ENCODE measurements at regions not wholly inside any gene's neighbourhood (a gene's known extent, or its start where the extent isn't known, plus 50 kb on each side); places are given as distances from the start of the nearest gene placed in this dataset.

- no peaks in the 10 kb centered on the region for H3K9me3 ChIP-seq
- no peaks in the 10 kb centered on the region for H3K27me3 ChIP-seq
- intact Hi-C loops (cut with DNase I) = no loop called here
- no peak overlapping the region for H3K4me3 ChIP-seq (replicated peaks in 1 of 3)
- no peak for TF ChIP-seq CTCF (IDR thresholded peaks at IDR 0.05)
- no peak for TF ChIP-seq POLR2A (IDR thresholded peaks at IDR 0.05)
- no peaks in the 10 kb centered on the region for H3K36me3 ChIP-seq
- no peaks in the 10 kb centered on the region for H3K4me1 ChIP-seq
- 81 to 83% methylated on average over 1 of the region's 1 CpG for WGBS, 2 donors
- DNase-seq = no peak
- no peak overlapping the region for H3K27ac ChIP-seq
Observed at GRCh38 chr3:106114220-106114619, 245.4 kb upstream of the CBLB start.

DNA sequence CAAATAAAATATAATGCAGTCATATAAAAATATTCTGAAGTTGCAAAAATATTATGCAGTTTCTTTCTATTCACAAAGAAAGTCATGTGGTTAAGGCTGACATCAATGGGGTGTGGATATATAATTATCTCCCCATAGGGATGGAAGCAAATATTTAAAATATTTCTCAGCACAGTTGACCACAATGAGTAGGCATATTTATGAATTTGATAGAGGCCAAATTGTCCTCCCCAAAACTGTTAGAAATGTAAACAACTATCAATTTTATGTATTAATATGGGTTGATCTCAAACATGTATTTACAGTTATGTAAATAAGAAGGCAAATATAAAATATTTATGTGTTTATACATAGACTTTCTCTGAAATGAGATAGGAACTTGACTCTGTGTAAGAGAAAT lies 246.0 kb upstream of the CBLB start:
- no peak for DNase-seq
- H3K9me3 ChIP-seq = no peaks in the 10 kb centered on the region
- intact Hi-C loops (cut with DNase I) = no loop called here
- no peaks in the 10 kb centered on the region for H3K27me3 ChIP-seq
- H3K36me3 ChIP-seq = no peaks in the 10 kb centered on the region
- H3K4me3 ChIP-seq (replicated peaks in 1 of 3) = no peak overlapping the region
- no peaks in the 10 kb centered on the region for H3K4me1 ChIP-seq
- H3K27ac ChIP-seq = no peak overlapping the region
- TF ChIP-seq CTCF (IDR thresholded peaks at IDR 0.05) (no peak), POLR2A (IDR thresholded peaks at IDR 0.05) (no peak)

- 92 to 95% methylated on average over 2 of the region's 2 CpGs for WGBS, 2 donors
- H3K9me3 ChIP-seq = no peaks in the 10 kb centered on the region
Observed at GRCh38 chr3:106115557-106115956, 246.7 kb upstream of the CBLB start.

GRCh38 chr3:106116733-106117489 lies 248.1 kb upstream of the CBLB start:
- intact Hi-C loops (cut with DNase I) = no loop called here
- H3K9me3 ChIP-seq = no peaks in the 10 kb centered on the region
- no peak overlapping the region for H3K27ac ChIP-seq
- no peak for TF ChIP-seq POLR2A (IDR thresholded peaks at IDR 0.05)
- TF ChIP-seq CTCF (IDR thresholded peaks at IDR 0.05) = no peak
- no peak overlapping the region for H3K4me3 ChIP-seq (replicated peaks in 1 of 3)
- H3K36me3 ChIP-seq = no peaks in the 10 kb centered on the region
- 94 to 96% methylated on average over 7 of the region's 7 CpGs for WGBS, 2 donors
- no peaks in the 10 kb centered on the region for H3K27me3 ChIP-seq
- H3K4me1 ChIP-seq = no peaks in the 10 kb centered on the region
- DNase-seq = no peak

More at GRCh38 chr3:106115557-106115956, 246.7 kb upstream of the CBLB start:
- Histone ChIP-seq H3K4me1 (no peaks in the 10 kb centered on the region), H3K4me3 (replicated peaks in 1 of 3) (no peak overlapping the region), H3K27me3 (no peaks in the 10 kb centered on the region), H3K36me3 (no peaks in the 10 kb centered on the region), H3K27ac (no peak overlapping the region)
- DNase-seq = no peak
- no peak for TF ChIP-seq CTCF (IDR thresholded peaks at IDR 0.05)
- no peak for TF ChIP-seq POLR2A (IDR thresholded peaks at IDR 0.05)
- intact Hi-C loops (cut with DNase I) = no loop called here

DNA sequence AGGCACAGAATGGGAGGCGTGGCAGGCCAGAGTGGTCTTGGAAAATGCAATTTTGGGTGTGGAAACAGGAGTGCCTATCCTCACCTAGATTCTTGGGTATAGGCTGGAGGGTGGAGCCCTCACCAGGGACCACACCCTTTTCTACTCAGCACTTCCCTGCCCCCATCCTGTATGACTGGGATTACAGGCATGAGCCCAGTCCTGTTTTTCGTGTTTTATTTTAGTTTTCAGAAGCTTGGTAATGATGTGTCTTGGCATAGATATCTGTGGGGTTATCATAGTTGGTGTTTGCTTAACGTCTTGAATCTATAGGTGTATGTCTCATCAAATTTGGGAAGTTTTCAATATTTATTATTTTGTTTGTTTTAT lies 248.7 kb upstream of the CBLB start:
- Histone ChIP-seq H3K4me3 (replicated peaks in 1 of 3) (no peak overlapping the region), H3K36me3 (no peaks in the 10 kb centered on the region), H3K27ac (no peak overlapping the region), H3K9me3 (no peaks in the 10 kb centered on the region), H3K27me3 (no peaks in the 10 kb centered on the region), H3K4me1 (no peaks in the 10 kb centered on the region)
- WGBS, 2 donors = 93 to 95% methylated on average over 3 of the region's 3 CpGs
- intact Hi-C loops (cut with DNase I) = no loop called here
- no peak for TF ChIP-seq POLR2A (IDR thresholded peaks at IDR 0.05)
- TF ChIP-seq CTCF (IDR thresholded peaks at IDR 0.05) = no peak
- no peak for DNase-seq
